ENCODE measurements at regions not wholly inside any gene's neighbourhood (a gene's known extent, or its start where the extent isn't known, plus 50 kb on each side); places are given as distances from the start of the nearest gene placed in this dataset.

DNA sequence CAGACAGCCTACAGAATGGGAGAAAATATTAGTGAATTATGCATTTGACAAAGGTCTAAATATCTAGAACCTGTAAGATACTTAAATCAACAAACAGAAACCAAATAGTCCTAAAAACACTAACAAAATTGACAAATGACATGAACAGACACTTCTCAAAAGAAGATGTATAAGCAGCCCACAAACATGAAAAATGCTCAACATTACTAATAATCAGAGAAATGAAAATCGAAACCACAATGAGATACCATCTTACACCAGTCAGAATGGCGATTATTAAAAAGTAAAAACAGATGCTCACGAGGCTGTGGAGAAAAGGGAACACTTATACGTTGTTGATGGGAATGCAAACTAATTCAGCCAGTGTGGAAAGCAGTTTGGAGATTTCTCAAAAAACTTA lies 1186.8 kb downstream of the DTWD2 start:
- Mint-ChIP-seq H3K9me3 (peaks cover 2% of the 10 kb centered on the region), H3K36me3 (ENCODE audit: low read depth) (no peaks in the 10 kb centered on the region), H3K4me1 (ENCODE audit: low read depth) (no peaks in the 10 kb centered on the region), H3K4me3 (no peak overlapping the region), H3K27me3 (ENCODE audit: insufficient read depth) (no peaks in the 10 kb centered on the region), H3K27ac (no peak overlapping the region)
- intact Hi-C loops (cut with micrococcal nuclease), result no loop called here
- no peak for DNase-seq (ENCODE audit: low spot score)

DNA sequence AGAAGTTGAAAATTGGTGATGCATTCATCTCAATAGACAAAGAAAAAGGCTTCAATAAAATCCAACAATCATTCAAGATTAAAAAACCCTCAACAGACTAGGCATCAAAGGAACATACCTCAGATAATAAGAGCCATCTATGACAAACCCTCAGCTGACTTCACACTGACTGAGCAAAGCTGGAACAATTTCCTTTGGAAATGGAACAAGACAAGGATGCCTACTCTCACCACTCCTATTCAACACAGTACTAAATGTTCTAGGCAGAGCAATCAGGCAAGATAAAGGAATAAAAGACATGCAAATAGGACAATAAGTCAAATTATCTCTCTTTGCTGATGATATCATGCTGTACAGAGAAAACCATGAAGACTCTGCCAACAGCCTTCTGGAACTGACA lies 1188.1 kb downstream of the DTWD2 start:
- Mint-ChIP-seq H3K4me1 (ENCODE audit: low read depth) (no peaks in the 10 kb centered on the region), H3K27ac (no peak overlapping the region), H3K36me3 (ENCODE audit: low read depth) (no peaks in the 10 kb centered on the region), H3K9me3 (no peaks in the 10 kb centered on the region), H3K4me3 (no peak overlapping the region), H3K27me3 (ENCODE audit: insufficient read depth) (no peaks in the 10 kb centered on the region)
- intact Hi-C loops (cut with micrococcal nuclease), result no loop called here
- DNase-seq (ENCODE audit: low spot score), result no peak

DNA sequence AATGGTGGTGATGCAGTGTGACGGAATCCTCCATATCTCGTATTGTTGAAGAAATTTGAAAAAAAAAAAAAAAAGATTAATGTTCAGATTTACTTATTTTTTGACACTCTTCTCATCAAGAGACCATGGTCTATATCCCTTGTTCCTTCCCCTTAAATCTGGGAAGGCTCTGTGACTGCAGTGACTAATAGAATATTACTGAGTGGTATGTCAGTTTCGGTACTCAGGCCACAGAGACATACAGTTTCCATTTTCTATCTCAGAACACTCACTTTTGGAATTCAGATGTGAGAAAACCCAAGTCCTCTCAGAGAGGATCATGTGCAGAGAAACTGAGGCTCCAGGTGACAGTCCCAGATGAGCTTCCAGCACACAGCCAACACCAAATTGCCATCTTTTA lies 1193.5 kb downstream of the DTWD2 start:
- no peaks in the 10 kb centered on the region for H3K9me3 Mint-ChIP-seq
- no peak for DNase-seq (ENCODE audit: low spot score)
- H3K4me1 Mint-ChIP-seq (ENCODE audit: low read depth), result no peaks in the 10 kb centered on the region
- no peak overlapping the region for H3K4me3 Mint-ChIP-seq
- no peaks in the 10 kb centered on the region for H3K27me3 Mint-ChIP-seq (ENCODE audit: insufficient read depth)
- H3K36me3 Mint-ChIP-seq (ENCODE audit: low read depth), result no peaks in the 10 kb centered on the region
- no peak overlapping the region for H3K27ac Mint-ChIP-seq
- intact Hi-C loops (cut with micrococcal nuclease), result no loop called here

DNA sequence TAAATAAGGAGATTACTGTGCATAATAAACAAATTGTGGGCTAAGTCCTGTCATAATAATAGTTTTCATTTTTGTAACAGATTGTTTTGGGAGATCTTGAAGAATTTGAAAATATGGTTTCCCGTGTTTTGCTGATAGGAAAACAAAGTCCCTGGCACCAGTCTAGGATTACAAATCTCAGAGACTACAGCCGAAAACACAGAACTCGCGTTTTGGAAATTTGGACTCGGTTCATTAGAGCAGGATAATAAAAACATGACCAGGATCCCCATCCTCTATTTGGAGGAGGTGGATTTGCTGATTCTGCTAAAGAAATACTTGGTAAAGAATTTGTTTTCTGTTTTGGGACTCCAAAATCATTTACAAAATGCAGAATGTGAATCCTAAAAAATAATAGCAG lies 1194.4 kb downstream of the DTWD2 start:
- H3K36me3 Mint-ChIP-seq (ENCODE audit: low read depth), result no peaks in the 10 kb centered on the region

DNA sequence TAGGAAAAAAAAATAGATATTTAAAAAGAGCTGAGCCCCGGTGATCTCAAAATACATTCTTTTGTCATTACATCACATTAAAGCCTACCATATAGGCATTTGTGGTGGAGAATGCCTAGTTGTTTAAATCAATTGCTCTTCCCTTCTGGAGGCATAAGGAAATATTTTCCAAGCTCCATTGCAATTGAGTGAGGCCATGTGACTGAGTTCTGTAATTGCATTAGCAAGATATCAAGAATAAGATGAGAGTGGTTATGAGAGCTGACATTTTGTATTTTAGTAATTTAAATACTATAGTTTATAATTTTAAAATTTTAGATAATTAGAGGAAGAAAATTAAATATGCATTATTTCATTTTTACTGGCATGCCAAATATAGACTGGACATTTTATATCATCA lies 1195.9 kb downstream of the DTWD2 start:
- intact Hi-C loops (cut with micrococcal nuclease), result no loop called here
- H3K4me1 Mint-ChIP-seq (ENCODE audit: low read depth), result no peaks in the 10 kb centered on the region
- no peaks in the 10 kb centered on the region for H3K27me3 Mint-ChIP-seq (ENCODE audit: insufficient read depth)

More for the DNA sequence above, 1194.4 kb downstream of the DTWD2 start:
- intact Hi-C loops (cut with micrococcal nuclease), result no loop called here
- H3K27ac Mint-ChIP-seq, result no peak overlapping the region
- H3K9me3 Mint-ChIP-seq, result no peaks in the 10 kb centered on the region
- H3K4me1 Mint-ChIP-seq (ENCODE audit: low read depth), result no peaks in the 10 kb centered on the region
- H3K4me3 Mint-ChIP-seq, result no peak overlapping the region
- no peak for DNase-seq (ENCODE audit: low spot score)
- no peaks in the 10 kb centered on the region for H3K27me3 Mint-ChIP-seq (ENCODE audit: insufficient read depth)

DNA sequence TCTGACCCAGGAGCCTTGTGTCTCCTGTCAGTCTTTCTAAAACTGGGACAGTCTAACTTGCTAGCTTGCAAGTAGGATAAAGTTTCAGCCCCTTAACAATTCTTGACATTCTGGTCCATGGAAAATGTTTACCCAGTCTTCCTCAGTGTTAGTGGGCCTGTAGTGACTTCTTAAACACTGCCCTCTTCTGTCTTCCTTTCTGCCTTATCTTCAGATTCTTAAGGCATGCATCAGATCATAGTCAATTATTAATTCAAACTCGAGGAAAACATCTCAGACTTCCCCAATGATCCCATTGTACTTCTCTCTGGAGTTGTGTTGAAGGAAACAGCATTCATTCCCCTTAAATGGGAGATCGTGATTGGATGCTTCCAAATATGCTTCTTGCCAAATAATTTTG lies 1199.8 kb downstream of the DTWD2 start:
- Mint-ChIP-seq H3K4me1 (ENCODE audit: low read depth) (no peaks in the 10 kb centered on the region), H3K36me3 (ENCODE audit: low read depth) (no peaks in the 10 kb centered on the region), H3K4me3 (no peak overlapping the region), H3K9me3 (peaks cover 4% of the 10 kb centered on the region), H3K27me3 (ENCODE audit: insufficient read depth) (no peaks in the 10 kb centered on the region), H3K27ac (no peak overlapping the region)
- intact Hi-C loops (cut with micrococcal nuclease), result no loop called here
- DNase-seq (ENCODE audit: low spot score), result no peak

More for the DNA sequence above, 1195.9 kb downstream of the DTWD2 start:
- Mint-ChIP-seq H3K4me3 (no peak overlapping the region), H3K36me3 (ENCODE audit: low read depth) (no peaks in the 10 kb centered on the region), H3K9me3 (peaks cover 4% of the 10 kb centered on the region), H3K27ac (no peak overlapping the region)
- DNase-seq (ENCODE audit: low spot score), result no peak

DNA sequence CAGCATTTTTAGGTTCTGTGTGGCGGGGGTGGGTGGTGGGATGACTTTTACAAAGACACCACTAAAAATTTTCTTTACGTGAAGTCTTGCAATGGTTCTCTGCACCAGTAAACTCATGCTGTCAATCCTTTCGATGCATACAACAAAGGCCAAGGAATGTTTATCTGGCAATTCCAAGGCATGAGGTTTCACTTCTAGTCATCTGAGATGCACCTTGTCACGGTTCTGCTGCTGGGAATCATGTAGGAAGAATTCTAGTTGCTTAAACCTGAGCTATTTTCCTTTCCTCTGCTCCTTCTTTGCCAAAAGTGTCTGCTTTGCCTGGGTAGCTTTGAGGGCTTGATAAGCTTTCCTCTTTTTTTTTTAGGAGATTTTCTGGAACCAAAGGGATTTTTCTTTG lies 1204.5 kb upstream of the SEMA6A start:
- no peak for DNase-seq (ENCODE audit: low spot score)
- Mint-ChIP-seq H3K27me3 (ENCODE audit: insufficient read depth) (no peaks in the 10 kb centered on the region), H3K27ac (no peak overlapping the region), H3K4me1 (ENCODE audit: low read depth) (no peaks in the 10 kb centered on the region), H3K4me3 (no peak overlapping the region), H3K9me3 (peaks cover 3% of the 10 kb centered on the region), H3K36me3 (ENCODE audit: low read depth) (no peaks in the 10 kb centered on the region)
- intact Hi-C loops (cut with micrococcal nuclease), result no loop called here

DNA sequence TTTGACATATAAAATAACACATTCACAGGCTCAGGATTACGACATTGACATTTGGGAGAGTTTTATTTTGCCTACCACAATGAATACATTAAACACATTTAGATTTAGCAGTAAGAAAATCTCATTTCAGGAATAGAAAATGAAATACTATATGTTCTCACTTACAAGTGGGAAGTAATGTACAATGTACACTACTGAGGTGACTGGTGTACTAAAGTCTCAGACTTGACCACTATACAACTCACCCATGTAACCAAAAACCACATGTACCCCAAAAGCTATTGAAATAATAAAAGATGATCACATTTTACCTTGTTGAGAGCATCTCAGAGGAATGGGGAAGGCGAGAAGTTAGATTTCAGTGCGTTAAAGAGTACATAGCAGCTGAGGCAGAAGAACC lies 1202.4 kb upstream of the SEMA6A start:
- Mint-ChIP-seq H3K4me1 (ENCODE audit: low read depth) (no peaks in the 10 kb centered on the region), H3K27me3 (ENCODE audit: insufficient read depth) (no peaks in the 10 kb centered on the region), H3K36me3 (ENCODE audit: low read depth) (no peaks in the 10 kb centered on the region), H3K27ac (no peak overlapping the region), H3K4me3 (no peak overlapping the region), H3K9me3 (peaks cover 10% of the 10 kb centered on the region)
- DNase-seq (ENCODE audit: low spot score), result no peak
- intact Hi-C loops (cut with micrococcal nuclease), result no loop called here

DNA sequence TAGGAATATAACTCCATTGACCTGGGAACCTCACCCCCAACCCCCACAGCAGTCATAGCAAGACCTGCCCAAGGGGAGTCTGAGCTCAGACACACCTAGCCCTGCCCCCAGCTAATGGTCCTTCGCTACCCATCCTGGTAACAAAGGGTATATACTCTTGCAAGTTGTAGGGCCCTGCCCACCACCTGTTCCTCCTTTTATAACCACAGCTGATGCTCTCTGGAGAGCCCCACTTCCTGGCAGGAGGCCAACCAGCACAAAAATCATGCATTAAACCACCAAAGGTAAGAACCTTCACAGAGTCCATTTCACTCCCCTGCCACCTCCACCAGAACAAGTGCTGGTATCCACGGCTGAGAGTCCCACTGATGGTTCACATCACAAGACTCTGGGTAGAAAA lies 1195.3 kb upstream of the SEMA6A start:
- H3K36me3 Mint-ChIP-seq (ENCODE audit: low read depth), result no peaks in the 10 kb centered on the region
- no peaks in the 10 kb centered on the region for H3K4me1 Mint-ChIP-seq (ENCODE audit: low read depth)
- H3K9me3 Mint-ChIP-seq, result peaks cover 14% of the 10 kb centered on the region
- intact Hi-C loops (cut with micrococcal nuclease), result no loop called here
- no peak overlapping the region for H3K27ac Mint-ChIP-seq
- no peak for DNase-seq (ENCODE audit: low spot score)
- H3K27me3 Mint-ChIP-seq (ENCODE audit: insufficient read depth), result no peaks in the 10 kb centered on the region
- H3K4me3 Mint-ChIP-seq, result no peak overlapping the region

DNA sequence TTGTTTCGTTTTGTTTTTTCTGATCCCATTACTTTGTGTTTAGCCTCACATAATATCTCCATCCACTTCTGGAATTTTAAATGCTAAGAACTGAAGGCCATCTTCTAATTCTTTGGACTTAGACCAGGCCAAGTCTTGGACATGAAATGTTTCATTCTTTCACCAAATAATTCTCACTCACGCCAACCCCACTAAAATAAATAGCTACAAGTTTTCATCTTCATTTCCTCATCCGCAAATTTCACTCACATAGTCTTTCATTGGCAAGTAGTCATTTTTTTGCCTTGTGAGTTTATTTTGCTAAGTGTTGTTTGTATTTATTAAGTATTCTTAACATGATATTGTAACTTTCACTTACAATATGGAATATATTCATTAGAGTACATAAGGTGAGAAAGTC lies 1188.6 kb upstream of the SEMA6A start:
- Mint-ChIP-seq H3K27me3 (ENCODE audit: insufficient read depth) (no peaks in the 10 kb centered on the region), H3K9me3 (no peaks in the 10 kb centered on the region), H3K4me3 (no peak overlapping the region), H3K27ac (no peak overlapping the region), H3K36me3 (ENCODE audit: low read depth) (no peaks in the 10 kb centered on the region), H3K4me1 (ENCODE audit: low read depth) (no peaks in the 10 kb centered on the region)
- no peak for DNase-seq (ENCODE audit: low spot score)
- intact Hi-C loops (cut with micrococcal nuclease), result no loop called here

DNA sequence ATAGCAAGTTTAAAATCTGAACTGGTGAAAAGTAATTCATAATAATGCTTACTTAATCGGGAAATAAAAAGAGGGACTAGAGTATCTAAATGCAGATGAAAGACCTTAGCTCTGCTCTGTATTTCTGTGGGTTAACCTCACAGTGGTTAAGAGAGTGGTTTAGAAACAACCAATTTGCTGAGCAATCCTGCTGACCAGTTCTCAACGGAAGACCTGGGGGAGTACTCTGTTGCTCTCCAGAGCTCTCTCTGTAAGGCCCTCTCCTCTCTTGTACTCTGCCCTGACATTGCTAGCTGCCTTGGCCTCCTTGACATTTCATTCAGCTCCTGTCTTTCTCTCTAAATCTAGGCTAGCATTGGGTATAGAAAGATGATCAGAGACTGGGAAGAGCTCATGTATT lies 1186.6 kb upstream of the SEMA6A start:
- H3K4me3 Mint-ChIP-seq, result no peak overlapping the region
- no peaks in the 10 kb centered on the region for H3K36me3 Mint-ChIP-seq (ENCODE audit: low read depth)
- no peaks in the 10 kb centered on the region for H3K4me1 Mint-ChIP-seq (ENCODE audit: low read depth)
- no peak overlapping the region for H3K27ac Mint-ChIP-seq
- no peaks in the 10 kb centered on the region for H3K27me3 Mint-ChIP-seq (ENCODE audit: insufficient read depth)
- intact Hi-C loops (cut with micrococcal nuclease), result no loop called here
- DNase-seq (ENCODE audit: low spot score), result no peak
- H3K9me3 Mint-ChIP-seq, result no peaks in the 10 kb centered on the region

DNA sequence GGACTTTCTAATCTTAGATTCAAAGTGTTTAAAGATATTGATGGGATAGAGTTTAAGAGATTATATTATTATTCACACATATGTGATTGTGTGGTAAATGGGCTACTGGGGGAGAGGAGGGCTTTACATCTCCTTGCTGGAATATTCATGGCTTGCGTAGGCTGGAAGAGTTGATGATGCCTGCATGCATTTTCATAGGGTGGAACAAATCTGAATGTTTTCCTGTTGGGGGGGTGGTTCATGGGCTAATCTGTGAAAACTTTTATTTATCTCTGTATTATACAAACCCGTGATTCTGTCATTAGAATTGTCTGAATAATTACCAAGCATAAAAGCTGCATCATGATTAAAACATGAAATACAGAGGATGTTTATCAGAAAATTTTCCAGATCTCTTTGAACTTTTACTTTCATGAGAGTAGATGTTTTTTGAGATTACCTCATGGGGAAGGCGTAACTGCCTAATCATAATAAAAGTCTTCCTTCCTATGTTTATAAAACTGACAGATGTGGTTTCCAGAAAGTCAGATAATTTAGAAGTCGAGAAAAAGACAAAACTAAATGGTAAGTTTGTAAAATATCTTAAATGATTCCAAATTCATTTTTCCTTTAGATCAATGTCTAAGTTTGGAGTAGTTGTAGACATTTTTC lies 1185.4 kb upstream of the SEMA6A start:
- intact Hi-C loops (cut with micrococcal nuclease), result no loop called here
- H3K27ac Mint-ChIP-seq, result no peak overlapping the region
- no peaks in the 10 kb centered on the region for H3K4me1 Mint-ChIP-seq (ENCODE audit: low read depth)
- DNase-seq (ENCODE audit: low spot score), result no peak
- H3K9me3 Mint-ChIP-seq, result no peaks in the 10 kb centered on the region
- H3K4me3 Mint-ChIP-seq, result no peak overlapping the region
- H3K36me3 Mint-ChIP-seq (ENCODE audit: low read depth), result no peaks in the 10 kb centered on the region
- H3K27me3 Mint-ChIP-seq (ENCODE audit: insufficient read depth), result no peaks in the 10 kb centered on the region

DNA sequence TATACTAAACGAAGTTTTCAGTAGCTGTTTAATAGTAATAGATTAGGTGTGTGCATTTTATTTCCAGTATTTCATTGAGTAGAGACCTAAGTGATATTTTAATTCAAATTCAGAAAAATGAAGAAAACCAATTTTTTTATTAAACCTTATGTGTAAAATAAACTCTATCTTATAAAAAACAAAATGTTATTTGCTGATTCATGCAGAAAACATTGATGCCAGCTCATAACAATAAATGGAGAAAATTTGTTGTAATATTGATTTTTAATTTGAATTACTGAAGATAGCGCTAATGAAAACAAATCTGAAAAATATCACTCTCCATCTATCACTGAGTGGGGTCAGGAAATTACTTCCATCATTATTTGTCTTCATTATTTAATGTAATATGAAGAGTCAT lies 1177.8 kb upstream of the SEMA6A start:
- no peak for DNase-seq (ENCODE audit: low spot score)
- intact Hi-C loops (cut with micrococcal nuclease), result no loop called here
- H3K9me3 Mint-ChIP-seq, result no peaks in the 10 kb centered on the region
- no peaks in the 10 kb centered on the region for H3K36me3 Mint-ChIP-seq (ENCODE audit: low read depth)
- H3K27me3 Mint-ChIP-seq (ENCODE audit: insufficient read depth), result no peaks in the 10 kb centered on the region
- H3K4me3 Mint-ChIP-seq, result no peak overlapping the region
- no peaks in the 10 kb centered on the region for H3K4me1 Mint-ChIP-seq (ENCODE audit: low read depth)
- no peak overlapping the region for H3K27ac Mint-ChIP-seq

DNA sequence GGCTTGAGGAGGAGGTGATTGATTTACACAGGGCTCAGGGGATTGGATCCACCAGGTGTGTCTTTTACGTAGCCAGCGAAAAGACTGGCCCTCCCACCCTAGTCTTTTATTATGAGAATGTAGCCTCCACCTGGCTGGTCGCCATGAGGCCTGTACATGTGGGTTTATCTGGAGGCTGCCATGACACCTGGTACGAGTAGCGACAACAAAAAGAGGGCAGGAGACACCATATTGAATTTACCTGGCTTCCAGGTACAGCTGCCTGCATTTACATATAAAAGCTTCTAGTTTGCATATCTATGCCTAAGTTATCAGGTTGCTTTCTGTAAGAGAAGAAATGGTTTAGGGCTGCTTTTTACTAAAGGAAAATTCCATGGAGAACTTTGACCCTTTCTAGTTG lies 1173.7 kb upstream of the SEMA6A start:
- no peaks in the 10 kb centered on the region for H3K36me3 Mint-ChIP-seq (ENCODE audit: low read depth)
- intact Hi-C loops (cut with micrococcal nuclease), result no loop called here
- no peak overlapping the region for H3K27ac Mint-ChIP-seq
- H3K27me3 Mint-ChIP-seq (ENCODE audit: insufficient read depth), result no peaks in the 10 kb centered on the region
- no peak for DNase-seq (ENCODE audit: low spot score)
- no peak overlapping the region for H3K4me3 Mint-ChIP-seq
- H3K9me3 Mint-ChIP-seq, result no peaks in the 10 kb centered on the region
- H3K4me1 Mint-ChIP-seq (ENCODE audit: low read depth), result no peaks in the 10 kb centered on the region
